ENCODE measurements at regions not wholly inside any gene's neighbourhood (a gene's known extent, or its start where the extent isn't known, plus 50 kb on each side); places are given as distances from the start of the nearest gene placed in this dataset.

DNA sequence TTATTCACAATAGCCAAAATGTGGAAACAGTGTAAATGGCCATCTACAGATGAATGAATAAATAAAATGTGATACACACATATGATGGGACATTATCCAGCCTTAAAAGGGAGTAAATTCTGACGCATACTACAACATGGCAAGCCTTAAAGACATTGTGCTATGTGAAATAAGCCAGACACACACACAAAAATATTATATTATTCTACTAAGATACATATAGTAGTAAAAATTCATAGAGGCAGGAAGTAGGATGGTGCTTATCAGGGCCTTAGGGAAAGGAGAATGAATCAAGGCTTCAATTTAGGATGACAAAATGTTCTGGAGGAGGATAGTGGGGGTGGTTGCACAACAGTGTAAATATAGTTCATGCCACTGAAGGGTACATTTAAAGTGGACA, 346.7 kb upstream of the SMARCA2 start:
- Histone ChIP-seq H3K9me3 (peaks cover 0 to 4% (median 0%) of the 10 kb centered on the region in 3 donors), H3K4me1 (no peaks in the 10 kb centered on the region), H3K4me3 (no peak overlapping the region), H3K36me3 (no peaks in the 10 kb centered on the region), H3K27me3 (no peaks in the 10 kb centered on the region), H3K27ac (no peak overlapping the region)
- intact Hi-C loops (cut with DNase I; ENCODE audit: low total_unique reads) = no loop called here
- DNase-seq = no peak
- TF ChIP-seq, protein P1, sequence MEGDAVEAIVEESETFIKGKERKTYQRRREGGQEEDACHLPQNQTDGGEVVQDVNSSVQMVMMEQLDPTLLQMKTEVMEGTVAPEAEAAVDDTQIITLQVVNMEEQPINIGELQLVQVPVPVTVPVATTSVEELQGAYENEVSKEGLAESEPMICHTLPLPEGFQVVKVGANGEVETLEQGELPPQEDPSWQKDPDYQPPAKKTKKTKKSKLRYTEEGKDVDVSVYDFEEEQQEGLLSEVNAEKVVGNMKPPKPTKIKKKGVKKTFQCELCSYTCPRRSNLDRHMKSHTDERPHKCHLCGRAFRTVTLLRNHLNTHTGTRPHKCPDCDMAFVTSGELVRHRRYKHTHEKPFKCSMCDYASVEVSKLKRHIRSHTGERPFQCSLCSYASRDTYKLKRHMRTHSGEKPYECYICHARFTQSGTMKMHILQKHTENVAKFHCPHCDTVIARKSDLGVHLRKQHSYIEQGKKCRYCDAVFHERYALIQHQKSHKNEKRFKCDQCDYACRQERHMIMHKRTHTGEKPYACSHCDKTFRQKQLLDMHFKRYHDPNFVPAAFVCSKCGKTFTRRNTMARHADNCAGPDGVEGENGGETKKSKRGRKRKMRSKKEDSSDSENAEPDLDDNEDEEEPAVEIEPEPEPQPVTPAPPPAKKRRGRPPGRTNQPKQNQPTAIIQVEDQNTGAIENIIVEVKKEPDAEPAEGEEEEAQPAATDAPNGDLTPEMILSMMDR (IDR thresholded peaks at IDR 0.05) = no peak

DNA sequence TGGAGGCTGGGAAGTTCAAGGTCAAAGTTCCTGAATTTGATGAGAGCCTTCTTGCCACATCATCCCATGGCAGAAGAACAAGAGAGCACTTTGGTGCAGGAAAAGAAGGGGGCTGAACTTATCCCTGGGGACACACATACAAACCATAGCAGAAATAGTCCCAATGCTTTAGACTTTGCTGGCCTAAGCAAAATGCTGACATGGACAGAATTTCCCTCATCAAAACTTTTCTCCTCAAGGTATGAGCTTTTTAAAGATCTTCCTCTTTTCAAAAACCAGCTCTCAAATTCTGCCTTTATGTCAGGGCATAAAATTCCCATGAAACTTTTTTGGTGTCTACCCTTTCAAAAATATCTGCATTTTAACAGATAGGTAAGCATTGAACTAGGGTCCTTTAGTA, 341.8 kb upstream of the SMARCA2 start:
- intact Hi-C loops (cut with DNase I; ENCODE audit: low total_unique reads) = no loop called here
- no peaks in the 10 kb centered on the region for H3K27me3 ChIP-seq
- TF ChIP-seq, protein P1 (IDR thresholded peaks at IDR 0.05) = no peak
- no peaks in the 10 kb centered on the region for H3K36me3 ChIP-seq
- H3K9me3 ChIP-seq = no peaks in the 10 kb centered on the region
- no peak overlapping the region for H3K4me3 ChIP-seq
- H3K4me1 ChIP-seq = no peaks in the 10 kb centered on the region
- DNase-seq = no peak
- no peak overlapping the region for H3K27ac ChIP-seq

DNA sequence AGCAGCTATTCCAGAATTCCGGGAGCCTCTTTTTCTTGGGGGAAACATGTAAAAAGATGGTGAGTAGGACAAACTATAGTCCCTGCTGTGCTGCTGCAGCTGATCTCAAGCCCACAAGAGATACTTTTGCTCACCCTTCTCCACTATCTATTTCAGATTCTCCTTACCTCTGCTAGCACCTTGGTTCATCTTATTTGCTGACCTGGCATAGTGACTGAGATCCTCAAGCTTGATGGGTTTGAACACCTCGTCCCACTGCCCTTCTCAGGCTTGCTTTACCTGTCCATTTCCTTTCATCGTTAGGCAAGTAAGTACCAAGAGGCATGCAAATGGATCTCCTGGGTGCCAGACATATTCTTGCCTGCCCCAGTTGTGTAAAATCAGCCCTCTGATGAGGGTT, 338.4 kb upstream of the SMARCA2 start:
- no peaks in the 10 kb centered on the region for H3K9me3 ChIP-seq
- H3K4me3 ChIP-seq = no peak overlapping the region
- no peaks in the 10 kb centered on the region for H3K27me3 ChIP-seq
- DNase-seq = no peak
- intact Hi-C loops (cut with DNase I; ENCODE audit: low total_unique reads) = no loop called here
- TF ChIP-seq, protein P1 (IDR thresholded peaks at IDR 0.05) = no peak
- H3K36me3 ChIP-seq = no peaks in the 10 kb centered on the region
- H3K4me1 ChIP-seq = no peaks in the 10 kb centered on the region
- H3K27ac ChIP-seq = no peak overlapping the region

DNA sequence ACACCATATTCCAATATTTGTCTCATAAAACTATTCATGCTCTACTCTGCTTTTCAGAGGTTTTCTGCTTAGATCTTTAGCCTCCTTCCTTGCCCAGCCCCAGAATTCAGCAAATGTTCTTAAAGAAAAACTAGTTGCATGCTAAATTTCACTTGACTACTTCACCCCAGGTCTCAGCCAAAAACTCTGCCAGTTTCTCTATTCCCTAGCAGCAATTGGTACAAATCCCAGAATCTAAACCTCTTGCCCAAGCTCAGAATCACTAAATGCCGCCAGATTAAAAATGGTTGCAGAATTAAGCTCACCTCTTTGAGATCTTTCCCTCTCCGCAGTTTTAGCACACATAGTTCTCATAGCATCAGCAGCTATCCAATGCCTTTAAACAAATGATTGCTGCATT, 331.2 kb upstream of the SMARCA2 start:
- no peak for DNase-seq
- intact Hi-C loops (cut with DNase I; ENCODE audit: low total_unique reads) = no loop called here
- TF ChIP-seq, protein P1 (IDR thresholded peaks at IDR 0.05) = no peak
- Histone ChIP-seq H3K4me1 (no peaks in the 10 kb centered on the region), H3K27ac (no peak overlapping the region), H3K27me3 (no peaks in the 10 kb centered on the region), H3K36me3 (no peaks in the 10 kb centered on the region), H3K9me3 (no peaks in the 10 kb centered on the region), H3K4me3 (no peak overlapping the region)

DNA sequence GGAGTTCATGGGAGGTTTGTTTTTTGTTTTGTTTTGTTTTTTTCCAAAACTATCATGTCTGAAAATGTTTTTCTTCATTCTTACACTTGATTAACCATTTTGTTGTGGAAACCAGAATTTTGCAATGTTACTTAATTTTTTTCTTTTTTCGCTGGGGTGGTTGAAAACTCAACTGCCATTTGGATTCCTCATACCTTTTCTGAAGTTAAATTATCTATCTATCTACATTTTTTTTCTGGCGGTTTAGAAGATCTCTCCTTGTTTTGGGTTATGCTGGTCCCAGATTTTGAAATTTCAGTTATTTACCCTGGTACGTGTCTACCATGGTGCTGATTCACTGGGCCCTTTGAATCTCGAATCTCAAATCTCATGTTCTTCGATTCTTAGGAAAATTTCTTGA, 316.2 kb upstream of the SMARCA2 start:
- Histone ChIP-seq H3K4me1 (no peaks in the 10 kb centered on the region), H3K4me3 (no peak overlapping the region), H3K27ac (no peak overlapping the region), H3K9me3 (no peaks in the 10 kb centered on the region), H3K27me3 (no peaks in the 10 kb centered on the region), H3K36me3 (no peaks in the 10 kb centered on the region)
- no peak for DNase-seq
- intact Hi-C loops (cut with DNase I; ENCODE audit: low total_unique reads) = no loop called here
- TF ChIP-seq, protein P1 (IDR thresholded peaks at IDR 0.05) = no peak

DNA sequence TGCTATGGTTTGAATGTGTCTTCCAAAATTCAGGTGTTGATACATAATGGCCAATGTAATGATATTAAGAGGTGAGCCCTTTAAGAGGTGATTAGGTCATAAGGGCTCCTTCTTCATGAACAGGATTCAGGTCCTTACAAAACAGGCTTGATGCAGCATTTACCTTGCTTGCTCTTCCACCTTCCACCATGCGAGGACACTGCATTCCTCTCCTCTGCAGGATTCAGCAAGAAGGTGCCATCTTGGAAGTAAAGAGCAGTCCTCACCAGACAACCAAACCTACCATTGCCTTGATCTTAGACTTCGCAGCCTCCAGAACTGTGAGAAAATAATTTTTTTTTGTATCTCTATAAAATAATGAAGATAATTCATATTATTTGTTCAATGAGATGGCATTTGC, 314.0 kb upstream of the SMARCA2 start:
- no peak for DNase-seq
- H3K36me3 ChIP-seq = no peaks in the 10 kb centered on the region
- H3K4me3 ChIP-seq = no peak overlapping the region
- no peaks in the 10 kb centered on the region for H3K4me1 ChIP-seq
- intact Hi-C loops (cut with DNase I; ENCODE audit: low total_unique reads) = no loop called here
- H3K27me3 ChIP-seq = no peaks in the 10 kb centered on the region
- H3K9me3 ChIP-seq = no peaks in the 10 kb centered on the region
- TF ChIP-seq, protein P1 (IDR thresholded peaks at IDR 0.05) = no peak
- no peak overlapping the region for H3K27ac ChIP-seq
